Keratinocyte (primary cell): ENCODE measurements at regions not wholly inside any gene's neighbourhood (a gene's known extent, or its start where the extent isn't known, plus 50 kb on each side); places are given as distances from the start of the nearest gene placed in this dataset.

Experiments used
- EZH2 ChIP-seq: IDR thresholded peaks from one replicate; pipeline ENCODE4 v1.6.1; 2012; ENCODE audit warnings: inconsistent platforms, mild to moderate bottlenecking, low read length, moderate library complexity
- TF ChIP-seq, protein P1 (sequence below), 3 experiments: IDR thresholded peaks in 1 of 3; conservative IDR thresholded peaks in 1 of 3; optimal IDR thresholded peaks in 1 of 3; 2 replicates in 2 of 3; 3 replicates in 1 of 3; pipeline versions ENCODE3 to v1.5.1; 2011; ENCODE audit warnings: low read length in 3 of 3, mild to moderate bottlenecking in 3 of 3, moderate library complexity in 2 of 3, control low read depth in 1 of 3, inconsistent platforms in 1 of 3; ENCODE audit not compliant: insufficient read depth in 2 of 3; ENCODE audit errors: extremely low read depth in 1 of 3

DNA sequence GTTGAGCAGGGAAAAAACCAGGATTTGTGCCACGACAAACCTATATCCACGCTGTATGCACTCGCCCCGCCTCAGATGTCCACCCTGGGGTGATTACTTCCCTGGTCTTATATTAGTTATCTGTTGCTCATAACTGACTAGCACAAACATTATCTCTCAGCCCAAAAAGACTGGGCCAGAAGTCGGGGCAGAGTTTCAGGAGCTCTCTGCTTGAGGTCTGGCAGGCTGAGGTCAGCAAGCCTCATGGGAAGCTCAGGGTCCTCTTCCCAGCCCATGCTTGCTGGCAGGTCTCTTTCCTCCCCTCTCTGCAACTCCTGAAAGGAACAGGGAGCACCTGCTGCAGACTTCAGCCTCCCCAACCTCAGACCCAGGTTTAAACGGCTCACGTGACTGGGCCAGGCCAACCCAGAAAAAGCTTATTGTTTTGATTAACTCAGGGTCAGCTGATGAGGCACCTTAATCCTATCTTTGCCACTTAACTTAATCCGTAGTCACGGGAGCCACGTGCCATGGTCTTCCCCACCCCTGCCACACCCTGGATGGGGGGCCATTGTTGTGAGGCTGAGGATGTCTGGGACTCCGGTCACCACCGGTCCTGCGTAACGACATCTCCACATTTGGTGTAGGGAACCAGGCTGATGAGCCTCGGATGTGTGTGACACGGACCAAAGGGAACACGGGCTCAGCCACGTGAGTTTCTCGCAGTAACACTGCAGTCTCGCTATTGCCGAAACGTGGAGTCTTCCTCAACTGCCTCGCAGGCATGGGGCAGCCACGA is 123.7 kb upstream of the IRX4 start:
- TF ChIP-seq, protein P1, sequence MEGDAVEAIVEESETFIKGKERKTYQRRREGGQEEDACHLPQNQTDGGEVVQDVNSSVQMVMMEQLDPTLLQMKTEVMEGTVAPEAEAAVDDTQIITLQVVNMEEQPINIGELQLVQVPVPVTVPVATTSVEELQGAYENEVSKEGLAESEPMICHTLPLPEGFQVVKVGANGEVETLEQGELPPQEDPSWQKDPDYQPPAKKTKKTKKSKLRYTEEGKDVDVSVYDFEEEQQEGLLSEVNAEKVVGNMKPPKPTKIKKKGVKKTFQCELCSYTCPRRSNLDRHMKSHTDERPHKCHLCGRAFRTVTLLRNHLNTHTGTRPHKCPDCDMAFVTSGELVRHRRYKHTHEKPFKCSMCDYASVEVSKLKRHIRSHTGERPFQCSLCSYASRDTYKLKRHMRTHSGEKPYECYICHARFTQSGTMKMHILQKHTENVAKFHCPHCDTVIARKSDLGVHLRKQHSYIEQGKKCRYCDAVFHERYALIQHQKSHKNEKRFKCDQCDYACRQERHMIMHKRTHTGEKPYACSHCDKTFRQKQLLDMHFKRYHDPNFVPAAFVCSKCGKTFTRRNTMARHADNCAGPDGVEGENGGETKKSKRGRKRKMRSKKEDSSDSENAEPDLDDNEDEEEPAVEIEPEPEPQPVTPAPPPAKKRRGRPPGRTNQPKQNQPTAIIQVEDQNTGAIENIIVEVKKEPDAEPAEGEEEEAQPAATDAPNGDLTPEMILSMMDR (optimal IDR thresholded peaks at IDR 0.05 in 1 of 3, IDR thresholded peaks at IDR 0.05 in 1 of 3, conservative IDR thresholded peaks at IDR 0.05 in 1 of 3; ENCODE audit: extremely low read depth in 1 of 3, insufficient read depth in 2 of 3, low read length in 3 of 3), result no peak
- TF ChIP-seq EZH2, result no peak
